HEK293 (cell line): ENCODE measurements at regions not wholly inside any gene's neighbourhood (a gene's known extent, or its start where the extent isn't known, plus 50 kb on each side); places are given as distances from the start of the nearest gene placed in this dataset.

Experiments
- HOXD13 ChIP-seq: sonication (generic); formaldehyde crosslinking; IDR thresholded peaks from 2 replicates; pipeline ENCODE4 v1.8.0; 2022; ENCODE audit warnings: missing genetic modification reagents, borderline replicate concordance
- SP2 ChIP-seq: fragments of 450-650 bp; formaldehyde crosslinking; IDR thresholded peaks from 2 replicates; pipeline ENCODE4 v1.5.1; 2016; ENCODE audit warnings: missing biosample characterization, missing genetic modification characterization
- ZBTB8A ChIP-seq: fragments of 450-650 bp; formaldehyde crosslinking; IDR thresholded peaks from 2 replicates; pipeline ENCODE4 v1.5.1; 2016; ENCODE audit warnings: missing biosample characterization, missing genetic modification characterization
- ZNF174 ChIP-seq: fragments of 450-650 bp; formaldehyde crosslinking; IDR thresholded peaks from 2 replicates; pipeline ENCODE4 v1.5.0; 2017; ENCODE audit warnings: missing biosample characterization, mild to moderate bottlenecking, missing genetic modification characterization
- ZNF544 ChIP-seq: fragments of 450-650 bp; formaldehyde crosslinking; IDR thresholded peaks from 2 replicates; pipeline ENCODE4 v1.5.0; 2017; ENCODE audit warnings: missing biosample characterization, missing genetic modification characterization
- ZNF843 ChIP-seq: fragments of 450-650 bp; formaldehyde crosslinking; IDR thresholded peaks from 2 replicates; pipeline ENCODE4 v1.5.1; 2016; ENCODE audit warnings: missing biosample characterization, missing genetic modification characterization
- TF ChIP-seq, protein P1 (sequence below): fragments of 450-650 bp; formaldehyde crosslinking; IDR thresholded peaks from 2 replicates; pipeline ENCODE4 v1.5.1; 2016; ENCODE audit warnings: missing biosample characterization, missing genetic modification characterization
- TF ChIP-seq, protein P2 (sequence below): fragments of 450-650 bp; formaldehyde crosslinking; IDR thresholded peaks from 2 replicates; pipeline ENCODE4 v1.5.1; 2017; ENCODE audit warnings: missing biosample characterization, missing genetic modification characterization
- TF ChIP-seq, protein P3 (sequence below): fragments of 450-650 bp; formaldehyde crosslinking; IDR thresholded peaks from 2 replicates; pipeline ENCODE4 v1.5.1; 2016; ENCODE audit warnings: missing biosample characterization, missing genetic modification characterization

DNA sequence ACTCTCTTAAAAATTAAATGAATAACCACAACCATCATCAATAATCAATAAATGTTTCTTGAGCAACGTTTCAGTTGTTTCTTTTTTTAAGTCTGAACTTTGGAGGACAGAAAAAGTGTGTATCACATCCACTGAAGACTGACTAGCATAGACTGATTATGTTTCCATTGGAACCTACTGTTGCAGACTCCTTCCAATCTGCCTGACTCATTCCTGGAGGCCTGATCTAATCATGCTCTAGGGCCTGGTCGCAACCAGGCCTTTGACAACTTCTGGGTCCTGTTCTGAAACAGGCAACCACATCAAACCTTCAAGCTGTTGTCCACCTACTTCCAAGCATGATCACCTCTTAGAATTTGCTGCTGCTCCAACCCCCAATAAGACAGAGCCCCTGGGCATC lies 109.2 kb upstream of the NUDT7 start:
- no peak for TF ChIP-seq ZBTB8A (tag by site-specific recombination)
- TF ChIP-seq, protein P1, sequence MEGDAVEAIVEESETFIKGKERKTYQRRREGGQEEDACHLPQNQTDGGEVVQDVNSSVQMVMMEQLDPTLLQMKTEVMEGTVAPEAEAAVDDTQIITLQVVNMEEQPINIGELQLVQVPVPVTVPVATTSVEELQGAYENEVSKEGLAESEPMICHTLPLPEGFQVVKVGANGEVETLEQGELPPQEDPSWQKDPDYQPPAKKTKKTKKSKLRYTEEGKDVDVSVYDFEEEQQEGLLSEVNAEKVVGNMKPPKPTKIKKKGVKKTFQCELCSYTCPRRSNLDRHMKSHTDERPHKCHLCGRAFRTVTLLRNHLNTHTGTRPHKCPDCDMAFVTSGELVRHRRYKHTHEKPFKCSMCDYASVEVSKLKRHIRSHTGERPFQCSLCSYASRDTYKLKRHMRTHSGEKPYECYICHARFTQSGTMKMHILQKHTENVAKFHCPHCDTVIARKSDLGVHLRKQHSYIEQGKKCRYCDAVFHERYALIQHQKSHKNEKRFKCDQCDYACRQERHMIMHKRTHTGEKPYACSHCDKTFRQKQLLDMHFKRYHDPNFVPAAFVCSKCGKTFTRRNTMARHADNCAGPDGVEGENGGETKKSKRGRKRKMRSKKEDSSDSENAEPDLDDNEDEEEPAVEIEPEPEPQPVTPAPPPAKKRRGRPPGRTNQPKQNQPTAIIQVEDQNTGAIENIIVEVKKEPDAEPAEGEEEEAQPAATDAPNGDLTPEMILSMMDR: no peak
- no peak for TF ChIP-seq ZNF174 (tag by site-specific recombination)
- no peak for TF ChIP-seq ZNF544 (tag by site-specific recombination)
- no peak for TF ChIP-seq HOXD13 (CRISPR knock-in tag)
- TF ChIP-seq, protein P2, sequence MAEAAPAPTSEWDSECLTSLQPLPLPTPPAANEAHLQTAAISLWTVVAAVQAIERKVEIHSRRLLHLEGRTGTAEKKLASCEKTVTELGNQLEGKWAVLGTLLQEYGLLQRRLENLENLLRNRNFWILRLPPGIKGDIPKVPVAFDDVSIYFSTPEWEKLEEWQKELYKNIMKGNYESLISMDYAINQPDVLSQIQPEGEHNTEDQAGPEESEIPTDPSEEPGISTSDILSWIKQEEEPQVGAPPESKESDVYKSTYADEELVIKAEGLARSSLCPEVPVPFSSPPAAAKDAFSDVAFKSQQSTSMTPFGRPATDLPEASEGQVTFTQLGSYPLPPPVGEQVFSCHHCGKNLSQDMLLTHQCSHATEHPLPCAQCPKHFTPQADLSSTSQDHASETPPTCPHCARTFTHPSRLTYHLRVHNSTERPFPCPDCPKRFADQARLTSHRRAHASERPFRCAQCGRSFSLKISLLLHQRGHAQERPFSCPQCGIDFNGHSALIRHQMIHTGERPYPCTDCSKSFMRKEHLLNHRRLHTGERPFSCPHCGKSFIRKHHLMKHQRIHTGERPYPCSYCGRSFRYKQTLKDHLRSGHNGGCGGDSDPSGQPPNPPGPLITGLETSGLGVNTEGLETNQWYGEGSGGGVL (tag by site-specific recombination): no peak
- TF ChIP-seq, protein P3, sequence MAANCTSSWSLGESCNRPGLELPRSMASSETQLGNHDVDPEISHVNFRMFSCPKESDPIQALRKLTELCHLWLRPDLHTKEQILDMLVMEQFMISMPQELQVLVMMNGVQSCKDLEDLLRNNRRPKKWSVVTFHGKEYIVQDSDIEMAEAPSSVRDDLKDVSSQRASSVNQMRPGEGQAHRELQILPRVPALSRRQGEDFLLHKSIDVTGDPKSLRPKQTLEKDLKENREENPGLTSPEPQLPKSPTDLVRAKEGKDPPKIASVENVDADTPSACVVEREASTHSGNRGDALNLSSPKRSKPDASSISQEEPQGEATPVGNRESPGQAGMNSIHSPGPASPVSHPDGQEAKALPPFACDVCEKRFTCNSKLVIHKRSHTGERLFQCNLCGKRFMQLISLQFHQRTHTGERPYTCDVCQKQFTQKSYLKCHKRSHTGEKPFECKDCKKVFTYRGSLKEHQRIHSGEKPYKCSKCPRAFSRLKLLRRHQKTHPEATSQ (tag by site-specific recombination): no peak
- no peak for TF ChIP-seq SP2
- TF ChIP-seq ZNF843 (tag by site-specific recombination): no peak
